Adrenal gland (tissue), 5 donors: ENCODE measurements at regions not wholly inside any gene's neighbourhood (a gene's known extent, or its start where the extent isn't known, plus 50 kb on each side); places are given as distances from the start of the nearest gene placed in this dataset.

ENCODE experiments used
- POLR2A ChIP-seq, 2 donors: fragments of 450-650 bp; IDR thresholded peaks; one replicate each; pipeline ENCODE4 v1.6.1; 2017; ENCODE audit warnings: antibody characterized with exemption in 2 of 2, mild to moderate bottlenecking in 2 of 2, moderate library complexity in 1 of 2
- TF ChIP-seq, protein P1 (sequence below), 6 experiments: fragments of 450-650 bp in 4 of 6; fragments of 200-600 bp in 2 of 6; sonication (generic) in 1 of 6; IDR thresholded peaks; 1 replicate in 5 of 6; 2 replicates in 1 of 6; pipeline versions ENCODE4 v1.5.1 to v1.8.0; 2016 to 2021; ENCODE audit warnings: antibody characterized with exemption in 6 of 6, mild to moderate bottlenecking in 2 of 6, moderate library complexity in 1 of 6
- donor health status: DM: no; HTN: no; CAD: no.

DNA sequence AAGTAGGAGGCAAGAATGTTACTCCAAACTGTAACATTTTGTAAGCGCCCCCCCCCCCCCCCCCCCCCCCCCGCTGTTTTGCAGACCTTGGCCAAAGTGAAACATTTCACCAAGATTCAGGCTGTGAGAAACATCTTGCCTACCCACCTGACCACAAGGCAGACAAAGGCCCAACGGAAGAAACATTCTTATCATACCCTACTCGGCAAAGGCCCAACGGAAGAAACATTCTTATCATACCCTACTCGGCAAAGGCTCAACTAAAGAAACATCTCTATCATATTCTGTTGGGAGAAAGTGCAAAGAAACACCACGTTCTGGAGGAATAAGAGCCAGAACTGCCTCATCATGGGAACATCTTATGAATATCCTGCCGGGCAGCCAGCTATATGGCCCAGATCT lies 117.1 kb downstream of the JRKL start:
- no peak for TF ChIP-seq POLR2A (IDR thresholded peaks at IDR 0.05)
- TF ChIP-seq, protein P1, sequence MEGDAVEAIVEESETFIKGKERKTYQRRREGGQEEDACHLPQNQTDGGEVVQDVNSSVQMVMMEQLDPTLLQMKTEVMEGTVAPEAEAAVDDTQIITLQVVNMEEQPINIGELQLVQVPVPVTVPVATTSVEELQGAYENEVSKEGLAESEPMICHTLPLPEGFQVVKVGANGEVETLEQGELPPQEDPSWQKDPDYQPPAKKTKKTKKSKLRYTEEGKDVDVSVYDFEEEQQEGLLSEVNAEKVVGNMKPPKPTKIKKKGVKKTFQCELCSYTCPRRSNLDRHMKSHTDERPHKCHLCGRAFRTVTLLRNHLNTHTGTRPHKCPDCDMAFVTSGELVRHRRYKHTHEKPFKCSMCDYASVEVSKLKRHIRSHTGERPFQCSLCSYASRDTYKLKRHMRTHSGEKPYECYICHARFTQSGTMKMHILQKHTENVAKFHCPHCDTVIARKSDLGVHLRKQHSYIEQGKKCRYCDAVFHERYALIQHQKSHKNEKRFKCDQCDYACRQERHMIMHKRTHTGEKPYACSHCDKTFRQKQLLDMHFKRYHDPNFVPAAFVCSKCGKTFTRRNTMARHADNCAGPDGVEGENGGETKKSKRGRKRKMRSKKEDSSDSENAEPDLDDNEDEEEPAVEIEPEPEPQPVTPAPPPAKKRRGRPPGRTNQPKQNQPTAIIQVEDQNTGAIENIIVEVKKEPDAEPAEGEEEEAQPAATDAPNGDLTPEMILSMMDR (IDR thresholded peaks at IDR 0.05): no peak
